Activated CD4-positive, alpha-beta T cell treated with anti-CD3 and anti-CD28 coated beads for 36 hours (primary cell): ENCODE measurements at regions not wholly inside any gene's neighbourhood (a gene's known extent, or its start where the extent isn't known, plus 50 kb on each side); places are given as distances from the start of the nearest gene placed in this dataset.
"Not testable (repeated sequence)": the region's sequence is repeated elsewhere in the genome, so short reads cannot be mapped to it uniquely, and the experiment has no call there.

Experiments
- ATAC-seq: fragments of 200-7000 bp; cut with Tn5 transposase; one replicate; pipeline ENCODE4 v1.10.0; 2021; ENCODE audit warnings: mild to moderate bottlenecking, moderate library complexity
- CTCF ChIA-PET: fragments of 350-600 bp; sonication (Branson Sonifier 250); formaldehyde crosslinking; loops from one replicate; lab custom pipeline; 2021; ENCODE audit warnings: antibody characterized with exemption; lab: Charles Lee
- POLR2A ChIA-PET: fragments of 350-600 bp; sonication (Branson Sonifier 250); formaldehyde crosslinking; loops from one replicate; lab custom pipeline; 2021; ENCODE audit warnings: antibody characterized with exemption, inconsistent platforms; lab: Charles Lee
- DNase-seq: peaks from one replicate; pipeline ENCODE4 v3.0.0-alpha.2; 2020
- H3K27ac Mint-ChIP-seq: one replicate; pipeline ENCODE4 v1.8.0; 2021; ENCODE audit warnings: mixed read lengths
- H3K27me3 Mint-ChIP-seq: one replicate; pipeline ENCODE4 v1.8.0; 2021; ENCODE audit warnings: mixed read lengths
- H3K36me3 Mint-ChIP-seq: one replicate; pipeline ENCODE4 v1.8.0; 2021; ENCODE audit warnings: low read depth, mixed read lengths
- H3K4me1 Mint-ChIP-seq: one replicate; pipeline ENCODE4 v1.8.0; 2021; ENCODE audit warnings: mixed read lengths
- H3K4me3 Mint-ChIP-seq: one replicate; pipeline ENCODE4 v1.8.0; 2021; ENCODE audit warnings: mild to moderate bottlenecking, moderate library complexity, mixed read lengths
- H3K9me3 Mint-ChIP-seq: one replicate; pipeline ENCODE4 v1.8.0; 2021; ENCODE audit warnings: low read depth, mixed read lengths
- intact Hi-C, 2 experiments: fragments of 100-400 bp; cut with DNase I in 1 of 2; cut with micrococcal nuclease in 1 of 2; formaldehyde crosslinking; loops; one replicate each; pipeline versions ENCODE4 v1.14.2 to v1.15.1; 2022 to 2024; cut with DNase I, micrococcal nuclease

- Mint-ChIP-seq H3K9me3 (peaks cover 4% of the 10 kb centered on the region), H3K36me3 (peaks cover 5% of the 10 kb centered on the region), H3K27me3 (no peaks in the 10 kb centered on the region), H3K4me1 (no peaks in the 10 kb centered on the region), H3K4me3 (no peak overlapping the region), H3K27ac (no peak overlapping the region)
- ChIA-PET POLR2A (no interaction called here), CTCF (interaction anchor here (0.6 kb wide), 3 partner anchors 71 to 140 kb away, joined by 3 to 5 read pairs (median 3); no protein-coding TSS in a partner anchor)
- DNase-seq (no peak), ATAC-seq (no peak)
- intact Hi-C loops: no loop called here
These were observed 144.3 kb upstream of the KCNE2 start for GRCh38 chr21:34219334-34220060.

GRCh38 chr21:34220556-34221195, 143.1 kb upstream of the KCNE2 start:
- Mint-ChIP-seq H3K4me1 (no peaks in the 10 kb centered on the region), H3K27ac (no peak overlapping the region), H3K36me3 (no peaks in the 10 kb centered on the region), H3K27me3 (no peaks in the 10 kb centered on the region), H3K4me3 (no peak overlapping the region), H3K9me3 (no peaks in the 10 kb centered on the region)
- no peak for DNase-seq
- CTCF ChIA-PET: interaction anchor here (0.6 kb wide), 2 partner anchors 52 to 70 kb away, joined by 3 read pairs; no protein-coding TSS in a partner anchor
- no peak for ATAC-seq
- POLR2A ChIA-PET: no interaction called here
- intact Hi-C loops: no loop called here

- Mint-ChIP-seq H3K9me3 (no peaks in the 10 kb centered on the region), H3K4me3 (no peak overlapping the region), H3K4me1 (no peaks in the 10 kb centered on the region), H3K27ac (no peak overlapping the region), H3K36me3 (no peaks in the 10 kb centered on the region), H3K27me3 (no peaks in the 10 kb centered on the region)
- ATAC-seq: no peak
- ChIA-PET POLR2A (interaction anchor here (0.7 kb wide), 1 partner anchor 14 kb away, joined by 4 read pairs; no protein-coding TSS in a partner anchor), CTCF (interaction anchor here (1.0 to 1.3 kb wide), 3 partner anchors 17 to 298 kb away, joined by 3 to 5 read pairs (median 4); no protein-coding TSS in a partner anchor)
- intact Hi-C loops: no loop called here
- no peak for DNase-seq
These were observed 142.3 kb upstream of the KCNE2 start for GRCh38 chr21:34221331-34222030.

GRCh38 chr21:34222031-34222335, 141.8 kb upstream of the KCNE2 start:
- ChIA-PET POLR2A (interaction anchor here (0.7 kb wide), 1 partner anchor 13 kb away, joined by 4 read pairs; no protein-coding TSS in a partner anchor), CTCF (interaction anchor here (1.0 to 1.3 kb wide), 3 partner anchors 18 to 299 kb away, joined by 3 to 5 read pairs (median 4); no protein-coding TSS in a partner anchor)
- H3K27ac Mint-ChIP-seq: no peak overlapping the region
- ATAC-seq (no peak), DNase-seq (no peak)
- H3K27me3 Mint-ChIP-seq: no peaks in the 10 kb centered on the region
- intact Hi-C loops: no loop called here
- H3K36me3 Mint-ChIP-seq: no peaks in the 10 kb centered on the region
- H3K9me3 Mint-ChIP-seq: no peaks in the 10 kb centered on the region
- no peaks in the 10 kb centered on the region for H3K4me1 Mint-ChIP-seq
- no peak overlapping the region for H3K4me3 Mint-ChIP-seq

- Mint-ChIP-seq H3K4me3 (no peak overlapping the region), H3K27ac (no peak overlapping the region), H3K27me3 (no peaks in the 10 kb centered on the region), H3K4me1 (no peaks in the 10 kb centered on the region), H3K36me3 (no peaks in the 10 kb centered on the region), H3K9me3 (no peaks in the 10 kb centered on the region)
- DNase-seq: no peak
- intact Hi-C loops: no loop called here
- CTCF ChIA-PET: interaction anchor here (0.7 kb wide), 1 partner anchor 391 kb away, joined by 3 read pairs; no protein-coding TSS in a partner anchor
- POLR2A ChIA-PET: no interaction called here
- no peak for ATAC-seq
These were observed 140.4 kb upstream of the KCNE2 start for GRCh38 chr21:34223376-34223775.

- CTCF ChIA-PET: interaction anchor here (1.0 kb wide), 1 partner anchor 120 kb away, joined by 3 read pairs; no protein-coding TSS in a partner anchor
- no peaks in the 10 kb centered on the region for H3K27me3 Mint-ChIP-seq
- intact Hi-C loops: no loop called here
- DNase-seq: no peak
- H3K36me3 Mint-ChIP-seq: no peaks in the 10 kb centered on the region
- no peak overlapping the region for H3K27ac Mint-ChIP-seq
- ATAC-seq: no peak
- H3K4me3 Mint-ChIP-seq: no peak overlapping the region
- POLR2A ChIA-PET: no interaction called here
- no peaks in the 10 kb centered on the region for H3K4me1 Mint-ChIP-seq
- no peaks in the 10 kb centered on the region for H3K9me3 Mint-ChIP-seq
These were observed 136.4 kb upstream of the KCNE2 start for GRCh38 chr21:34227386-34227852.

- H3K36me3 Mint-ChIP-seq: no peaks in the 10 kb centered on the region
- DNase-seq (no peak), ATAC-seq (no peak)
- ChIA-PET POLR2A (no interaction called here), CTCF (no interaction called here)
- no peak overlapping the region for H3K4me3 Mint-ChIP-seq
- no peaks in the 10 kb centered on the region for H3K4me1 Mint-ChIP-seq
- no peaks in the 10 kb centered on the region for H3K9me3 Mint-ChIP-seq
- intact Hi-C loops: no loop called here
- no peak overlapping the region for H3K27ac Mint-ChIP-seq
- H3K27me3 Mint-ChIP-seq: no peaks in the 10 kb centered on the region
These were observed 135.0 kb upstream of the KCNE2 start for GRCh38 chr21:34228792-34229191.

GRCh38 chr21:34229353-34229752, 134.5 kb upstream of the KCNE2 start:
- intact Hi-C loops: no loop called here
- CTCF ChIA-PET: no interaction called here
- no peak for ATAC-seq
- H3K9me3 Mint-ChIP-seq: no peaks in the 10 kb centered on the region
- no peak for DNase-seq
- H3K4me3 Mint-ChIP-seq: no peak overlapping the region
- H3K27me3 Mint-ChIP-seq: no peaks in the 10 kb centered on the region
- no peaks in the 10 kb centered on the region for H3K36me3 Mint-ChIP-seq
- H3K27ac Mint-ChIP-seq: no peak overlapping the region
- H3K4me1 Mint-ChIP-seq: peaks cover 2% of the 10 kb centered on the region
- POLR2A ChIA-PET: no interaction called here

- H3K27ac Mint-ChIP-seq, H3K27me3 Mint-ChIP-seq, intact Hi-C loops, POLR2A ChIA-PET, DNase-seq, CTCF ChIA-PET, H3K4me3 Mint-ChIP-seq, ATAC-seq, H3K4me1 Mint-ChIP-seq, H3K36me3 Mint-ChIP-seq, H3K9me3 Mint-ChIP-seq: not testable (repeated sequence)
These were observed 130.1 kb upstream of the KCNE2 start for GRCh38 chr21:34233741-34234140.

GRCh38 chr21:34235514-34235913, 128.3 kb upstream of the KCNE2 start:
- no peaks in the 10 kb centered on the region for H3K36me3 Mint-ChIP-seq
- intact Hi-C loops: no loop called here
- CTCF ChIA-PET: interaction anchor here (0.8 to 1.4 kb wide), 3 partner anchors 9 to 662 kb away, joined by 3 to 4 read pairs (median 3); no protein-coding TSS in a partner anchor
- ATAC-seq: no peak
- POLR2A ChIA-PET: interaction anchor here (0.6 kb wide), 1 partner anchor 14 kb away, joined by 4 read pairs; no protein-coding TSS in a partner anchor
- H3K27me3 Mint-ChIP-seq: no peaks in the 10 kb centered on the region
- H3K4me1 Mint-ChIP-seq: peaks cover 3% of the 10 kb centered on the region
- no peak overlapping the region for H3K4me3 Mint-ChIP-seq
- H3K27ac Mint-ChIP-seq: no peak overlapping the region
- H3K9me3 Mint-ChIP-seq: peaks cover 7% of the 10 kb centered on the region
- no peak for DNase-seq

GRCh38 chr21:34242973-34243372, 120.8 kb upstream of the KCNE2 start:
- ChIA-PET CTCF (no interaction called here), POLR2A (no interaction called here)
- no peaks in the 10 kb centered on the region for H3K4me1 Mint-ChIP-seq

More at GRCh38 chr21:34242973-34243372, 120.8 kb upstream of the KCNE2 start:
- ATAC-seq: no peak
- no peaks in the 10 kb centered on the region for H3K27me3 Mint-ChIP-seq
- DNase-seq: no peak
- H3K36me3 Mint-ChIP-seq: no peaks in the 10 kb centered on the region
- no peak overlapping the region for H3K4me3 Mint-ChIP-seq
- H3K9me3 Mint-ChIP-seq: peaks cover 8% of the 10 kb centered on the region
- intact Hi-C loops: loop anchor here (1.0 to 5.0 kb wide), 2 partner anchors 319 to 321 kb away; no protein-coding TSS in a partner anchor
- H3K27ac Mint-ChIP-seq: no peak overlapping the region
